Germinal center (tissue), 1 donor: ENCODE measurements at regions not wholly inside any gene's neighbourhood (a gene's known extent, or its start where the extent isn't known, plus 50 kb on each side); places are given as distances from the start of the nearest gene placed in this dataset.

ENCODE experiments used
- DNase-seq: peaks from one replicate; pipeline ENCODE4 v3.0.0; 2012; ENCODE audit warnings: mixed read lengths, low spot score

DNA sequence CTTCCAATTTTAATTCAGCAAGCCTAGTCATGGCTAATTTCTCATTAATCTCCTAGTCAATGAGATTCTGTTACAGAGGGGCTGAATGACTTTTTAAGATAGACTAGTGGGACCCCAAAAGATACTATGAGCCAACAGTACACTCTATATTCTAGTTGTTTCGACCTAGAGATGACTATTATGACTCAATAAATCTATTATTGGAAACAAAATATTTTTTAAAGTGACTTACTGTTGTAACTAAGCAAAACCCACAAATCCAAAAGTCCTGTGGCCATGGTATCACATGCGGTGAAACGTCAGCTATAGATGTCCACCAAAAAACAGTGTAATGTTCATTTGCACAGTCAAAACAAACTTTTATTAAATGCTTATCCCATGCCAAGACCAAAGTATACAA is 95.3 kb upstream of the ADO start:
- DNase-seq = no peak

DNA sequence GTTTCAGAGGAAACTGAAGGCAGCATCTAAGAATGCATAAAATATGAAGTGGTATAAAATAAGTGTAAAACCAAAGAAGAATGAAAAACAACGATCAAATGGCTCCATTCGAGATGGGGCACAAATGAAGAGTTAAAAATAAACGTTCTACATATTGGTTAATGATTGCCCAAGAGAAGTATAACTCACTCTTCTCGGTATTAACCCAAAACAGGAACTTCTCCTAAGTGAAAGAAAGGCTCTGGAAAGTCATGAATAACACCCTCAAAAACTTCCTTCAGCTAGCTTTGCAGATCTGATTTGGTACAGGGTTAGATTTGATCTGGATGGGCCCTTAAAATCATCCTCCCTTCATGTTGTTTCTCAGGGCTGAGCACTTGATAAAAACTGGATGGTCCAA is 94.3 kb upstream of the ADO start:
- DNase-seq = no peak

DNA sequence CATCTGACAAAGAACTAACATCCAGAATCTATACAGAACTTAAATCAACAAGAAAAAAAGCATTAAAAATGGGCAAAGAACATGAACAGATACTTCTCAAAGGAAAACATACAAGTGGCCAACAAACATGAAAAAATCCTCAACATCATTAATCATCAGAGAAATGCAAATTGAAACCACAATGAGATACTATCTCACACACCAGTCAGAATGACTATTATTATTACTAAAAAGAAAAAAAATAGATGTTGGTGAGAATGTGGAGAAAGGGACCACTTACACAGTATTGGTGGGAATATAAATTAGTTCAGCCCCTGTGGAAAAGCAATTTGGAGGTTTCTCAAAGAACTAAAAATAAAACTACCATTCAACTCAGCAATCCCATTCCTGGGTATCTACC is 89.1 kb upstream of the ADO start:
- DNase-seq = no peak

DNA sequence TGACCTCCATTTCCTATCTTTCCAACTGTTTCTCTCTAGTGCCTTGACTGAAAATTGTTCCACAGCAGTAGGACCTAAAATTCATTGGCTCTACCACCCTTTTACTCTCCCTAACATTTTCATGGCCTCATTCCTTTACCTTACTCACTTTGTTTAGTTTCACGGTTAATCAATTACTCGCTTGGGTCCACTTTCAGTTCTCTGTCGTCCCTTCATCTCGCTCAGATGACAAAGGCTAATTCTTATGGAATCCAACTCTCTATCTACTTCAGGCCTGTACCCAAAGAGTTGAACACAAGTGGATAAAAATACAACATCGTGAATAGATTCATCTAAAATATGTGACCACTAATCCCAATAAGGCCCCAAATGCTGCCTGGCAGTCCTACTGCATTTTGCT is 85.9 kb upstream of the ADO start:
- no peak for DNase-seq

DNA sequence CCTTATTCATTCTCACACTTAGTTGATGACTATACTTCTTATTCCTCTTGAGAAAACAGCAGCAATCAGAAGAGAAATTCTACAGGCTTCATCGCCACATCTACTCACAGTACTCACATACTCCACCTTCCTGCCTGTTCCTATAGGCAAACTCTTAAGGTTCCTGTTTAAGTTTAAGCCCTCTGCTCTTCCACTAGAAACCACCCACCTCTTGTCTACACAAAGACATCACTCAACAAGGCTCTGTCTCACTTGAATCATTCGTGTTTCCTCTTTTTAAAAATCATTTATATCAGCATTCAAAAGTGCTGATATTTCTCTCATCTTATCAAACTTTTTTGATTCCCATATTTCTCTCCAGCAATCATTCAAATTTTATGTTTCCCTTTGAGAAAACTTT is 85.5 kb upstream of the ADO start:
- DNase-seq = no peak

DNA sequence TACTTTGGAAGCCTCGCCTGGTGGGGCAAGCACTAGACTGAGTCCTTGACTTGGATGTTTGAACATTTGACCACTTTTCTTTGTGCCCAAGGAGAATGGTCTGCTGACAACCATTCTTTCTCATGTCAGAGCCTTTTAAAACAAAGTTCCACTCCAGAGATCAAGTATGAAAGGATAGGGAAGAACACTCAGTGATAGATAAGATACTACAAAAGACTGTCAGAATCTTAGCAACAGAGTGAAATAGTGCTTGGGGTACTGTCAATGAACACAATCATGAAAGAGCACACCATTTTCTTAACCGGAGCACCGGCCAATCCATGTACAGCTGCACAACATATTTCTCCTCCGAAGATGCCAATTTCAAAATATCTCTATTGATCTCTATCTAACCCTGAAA is 82.8 kb upstream of the ADO start:
- DNase-seq = no peak

DNA sequence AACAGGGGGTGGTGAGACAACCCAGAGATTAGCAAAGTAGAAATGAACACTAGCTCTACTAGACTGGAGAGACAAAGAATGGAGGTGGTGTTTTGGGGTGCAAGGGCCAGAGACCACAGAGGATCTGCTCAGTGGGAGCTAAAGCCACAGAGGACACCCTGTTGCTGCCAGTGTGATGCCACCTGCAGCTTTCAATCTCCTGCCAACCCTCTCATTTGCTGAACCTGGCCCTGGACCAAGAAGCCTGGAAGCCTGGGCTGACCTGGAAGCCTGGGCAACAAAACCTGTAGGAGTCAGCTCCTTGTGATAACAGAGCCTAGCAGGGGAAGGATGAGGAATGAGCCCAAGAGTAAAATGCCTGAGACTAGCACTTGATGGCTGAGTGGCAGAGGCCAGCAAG is 81.1 kb upstream of the ADO start:
- no peak for DNase-seq

DNA sequence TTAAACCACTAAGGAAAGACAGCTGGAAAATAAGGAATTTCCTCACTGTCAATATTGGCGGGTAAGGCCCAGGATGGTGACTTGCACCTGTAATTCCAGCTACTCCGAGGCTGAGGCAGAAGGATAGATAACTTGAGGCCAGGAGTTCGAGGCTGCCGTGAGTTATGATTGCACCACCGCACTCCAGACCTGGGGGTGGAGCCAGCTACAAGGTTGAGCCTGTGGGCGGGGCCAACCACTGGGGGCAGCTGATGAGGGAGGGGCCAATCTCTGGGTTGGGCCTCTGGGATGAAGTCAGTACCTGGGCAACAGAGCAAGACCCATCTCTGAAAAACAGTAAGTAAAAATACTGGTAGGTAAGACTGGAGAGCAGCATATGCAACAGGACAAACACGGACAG is 80.1 kb upstream of the ADO start:
- DNase-seq = no peak

DNA sequence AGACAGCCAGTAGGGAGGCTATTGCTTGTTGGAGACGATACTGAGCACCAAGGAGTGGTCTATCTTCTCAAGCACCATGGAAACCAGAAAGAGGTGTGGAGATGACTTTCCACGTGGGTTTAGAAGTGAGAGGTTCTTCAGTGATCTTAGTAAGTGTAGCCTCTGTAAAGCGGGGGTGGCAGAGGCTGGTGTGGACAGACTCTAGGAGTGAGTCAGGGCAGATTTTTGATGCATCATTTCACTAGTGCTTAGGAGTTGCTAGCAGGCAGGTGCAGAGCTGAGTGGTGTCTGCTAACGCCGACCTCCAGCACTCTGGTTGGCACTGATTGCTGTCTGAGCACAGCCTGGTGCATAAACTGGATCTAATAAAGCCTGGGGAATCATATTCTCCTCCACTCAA is 78.4 kb upstream of the ADO start:
- DNase-seq = no peak

DNA sequence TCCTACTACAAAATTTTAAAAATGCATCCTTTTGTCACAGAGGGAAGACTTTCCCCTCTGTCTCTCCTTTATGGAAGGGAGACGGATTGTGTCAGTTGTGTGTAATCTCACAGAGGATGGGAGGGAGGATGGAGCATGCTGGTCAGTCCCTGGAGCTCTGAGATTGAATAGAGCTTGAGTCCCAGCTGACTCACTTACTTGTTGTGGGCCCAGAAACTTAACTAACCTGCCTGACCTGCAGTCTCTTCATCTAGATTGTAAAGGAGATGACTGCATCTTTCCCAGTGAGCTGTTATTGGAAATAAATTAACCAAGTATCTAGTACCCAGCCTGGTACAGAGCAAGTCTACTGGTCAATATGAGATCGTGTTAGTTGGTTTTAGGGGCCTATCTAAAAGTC is 77.9 kb upstream of the ADO start:
- no peak for DNase-seq

DNA sequence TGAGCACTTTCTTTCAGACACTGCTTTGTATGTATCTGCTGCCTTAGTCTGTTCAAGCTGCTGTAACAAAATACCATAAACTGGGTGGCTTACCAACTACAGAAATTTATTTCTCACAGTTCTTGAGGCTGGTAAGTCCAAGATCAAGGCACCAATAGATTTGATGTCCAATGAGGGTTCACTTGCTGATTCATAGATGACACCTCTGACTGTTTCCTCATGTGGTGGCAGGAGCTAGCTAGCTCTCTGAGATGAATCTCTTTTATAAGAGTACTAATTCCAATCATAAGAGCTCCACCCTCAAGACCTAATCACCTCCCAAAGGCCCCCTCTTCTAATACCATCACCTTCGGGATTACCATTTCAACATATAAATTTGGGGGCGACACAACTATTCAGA is 76.6 kb upstream of the ADO start:
- no peak for DNase-seq

DNA sequence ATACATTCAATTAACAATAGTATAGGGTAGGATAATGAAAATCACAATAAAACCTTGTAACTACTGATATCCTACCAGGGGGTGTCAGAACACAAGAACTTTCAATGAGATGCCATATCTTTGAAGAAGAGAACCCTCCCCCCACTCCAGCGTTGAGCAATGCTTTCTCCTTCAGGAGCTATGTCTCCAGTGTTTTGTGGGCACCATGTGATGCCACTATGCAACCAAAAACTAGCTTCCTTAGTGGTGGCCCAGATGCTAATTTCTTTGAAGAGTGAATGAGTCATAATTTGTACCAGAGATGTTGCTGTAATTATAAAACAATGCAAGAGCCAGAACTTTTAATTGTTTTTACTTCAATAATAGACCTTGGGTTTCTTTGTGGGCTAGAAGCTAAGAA is 76.0 kb upstream of the ADO start:
- no peak for DNase-seq

DNA sequence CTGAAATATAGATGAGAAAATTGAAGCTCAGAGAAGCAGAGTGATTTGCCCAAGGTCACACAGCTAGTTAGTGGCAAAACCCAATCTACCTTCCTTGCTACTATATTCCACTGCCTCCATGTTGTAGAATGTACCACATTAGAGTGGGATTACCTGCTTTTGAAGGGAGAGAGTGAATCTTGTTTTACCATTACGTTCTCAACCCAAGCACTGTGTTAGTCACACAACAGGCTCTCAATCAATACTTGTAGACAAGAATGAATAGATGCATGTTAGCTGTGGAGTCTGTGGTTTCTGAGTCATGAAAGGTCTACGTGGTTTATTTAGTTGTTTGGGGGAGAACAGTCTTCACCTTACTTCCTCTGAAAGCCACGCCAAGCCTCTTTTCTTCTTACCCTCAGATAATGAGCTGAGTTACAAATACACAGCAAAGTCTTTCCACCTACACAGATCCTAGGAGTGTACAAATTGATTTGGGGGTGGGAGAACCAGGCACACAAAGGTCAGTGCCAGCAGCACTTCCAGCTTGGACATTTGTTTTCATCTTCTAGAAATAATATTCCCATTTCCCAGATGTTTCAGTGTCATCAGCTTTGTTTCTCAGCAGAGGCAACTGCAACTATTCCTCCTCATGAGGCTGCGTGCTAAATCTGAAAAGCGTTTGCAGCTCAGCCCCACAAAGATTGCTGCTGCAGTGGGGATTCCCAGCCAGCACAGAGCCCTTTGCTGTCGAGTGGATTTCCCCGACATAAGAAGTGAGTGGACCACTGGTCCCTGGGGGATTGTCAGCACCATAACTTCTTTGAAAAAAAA is 71.5 kb upstream of the ADO start:
- no peak for DNase-seq

DNA sequence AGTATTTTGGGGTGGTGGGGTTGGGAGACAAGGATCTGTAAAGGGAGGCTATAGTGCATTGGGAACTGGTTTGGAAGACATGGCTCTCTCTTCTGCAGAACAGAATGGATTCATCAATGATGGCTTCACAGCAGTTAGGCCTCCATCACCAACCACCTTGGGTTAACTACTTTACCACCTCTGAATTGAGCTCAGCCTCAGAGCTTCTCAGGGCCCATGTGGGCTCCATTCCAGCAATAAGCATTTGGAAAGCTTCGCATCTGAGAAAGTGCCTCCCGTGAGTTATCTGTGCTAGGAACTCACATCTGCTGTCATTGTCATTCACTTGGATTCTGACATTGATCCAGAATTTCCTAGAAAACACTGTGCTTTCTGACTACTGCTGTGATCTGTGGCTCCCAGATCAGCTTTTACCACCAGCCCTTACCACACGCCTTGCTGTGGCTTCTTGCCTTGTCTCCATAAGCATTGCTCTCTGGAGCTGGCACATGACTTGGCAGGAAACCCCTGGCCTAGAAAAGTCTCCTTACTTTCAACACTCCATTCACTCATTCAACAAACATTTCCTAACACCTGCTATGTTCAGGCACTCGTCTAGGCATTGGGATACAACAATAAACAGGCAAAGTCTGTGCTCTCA is 70.7 kb upstream of the ADO start:
- no peak for DNase-seq

DNA sequence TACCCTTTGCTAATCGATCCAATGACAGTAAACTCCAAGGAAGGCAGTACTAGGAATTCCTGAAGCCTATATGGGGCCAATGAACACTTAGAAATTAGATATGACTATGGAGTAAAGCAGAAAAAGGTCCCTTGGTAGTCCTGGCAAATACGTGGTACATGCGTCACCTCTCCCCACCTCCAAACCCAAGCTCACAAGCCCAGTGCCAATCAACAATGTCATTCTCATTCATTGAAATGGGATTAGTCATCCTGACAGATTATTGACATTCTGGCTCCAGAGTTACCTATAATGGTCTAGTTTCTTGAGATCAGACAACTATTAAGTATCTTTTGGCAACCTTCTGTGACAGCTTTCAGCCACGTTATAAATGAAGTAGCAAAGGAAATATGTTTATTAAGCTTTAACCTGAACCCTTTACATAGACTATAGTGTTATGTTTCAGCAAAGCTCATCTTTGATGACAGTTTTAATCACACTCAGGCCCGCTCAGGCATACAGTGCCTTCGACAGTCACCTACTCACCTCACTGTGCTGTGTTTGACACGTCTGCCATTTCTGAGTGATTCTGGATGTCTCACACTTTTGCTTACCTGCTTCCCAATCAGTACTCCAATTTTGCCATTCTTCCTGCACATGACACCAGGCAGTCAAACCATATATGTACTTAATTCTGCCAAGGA is 69.6 kb upstream of the ADO start:
- no peak for DNase-seq

DNA sequence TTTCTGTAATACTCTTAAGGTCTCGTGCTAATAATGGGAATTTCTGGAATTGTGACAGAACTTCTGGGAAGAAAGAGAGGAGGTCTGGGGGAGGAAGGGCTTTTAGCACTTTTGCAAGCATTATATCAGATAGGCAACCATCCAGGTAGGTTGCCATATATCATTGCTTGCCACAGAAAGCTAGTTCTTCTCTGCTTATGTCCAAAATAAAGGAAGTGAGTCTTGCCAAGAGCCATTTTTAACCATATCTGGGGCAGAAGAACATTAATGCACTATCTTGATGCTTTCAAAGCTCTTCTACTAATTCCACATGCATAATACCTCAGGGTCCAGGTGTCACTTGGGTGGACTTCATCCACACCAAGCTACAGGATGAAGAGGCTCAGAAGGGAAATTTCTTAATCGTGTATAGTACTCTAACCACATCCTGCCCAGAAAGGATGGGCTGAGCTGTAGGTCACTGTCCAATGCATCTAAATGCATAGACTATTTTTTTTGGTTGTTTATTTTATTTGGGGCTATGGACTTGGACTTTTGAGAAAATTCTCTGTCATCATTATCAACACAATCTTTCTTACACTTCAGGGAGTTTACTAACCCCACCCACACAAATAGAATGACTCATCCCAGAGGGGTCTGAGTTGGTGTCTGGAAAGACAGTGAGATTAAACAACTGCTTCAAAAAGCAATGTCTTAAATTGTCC is 68.9 kb upstream of the ADO start:
- peak; percentile 13 for DNase-seq

DNA sequence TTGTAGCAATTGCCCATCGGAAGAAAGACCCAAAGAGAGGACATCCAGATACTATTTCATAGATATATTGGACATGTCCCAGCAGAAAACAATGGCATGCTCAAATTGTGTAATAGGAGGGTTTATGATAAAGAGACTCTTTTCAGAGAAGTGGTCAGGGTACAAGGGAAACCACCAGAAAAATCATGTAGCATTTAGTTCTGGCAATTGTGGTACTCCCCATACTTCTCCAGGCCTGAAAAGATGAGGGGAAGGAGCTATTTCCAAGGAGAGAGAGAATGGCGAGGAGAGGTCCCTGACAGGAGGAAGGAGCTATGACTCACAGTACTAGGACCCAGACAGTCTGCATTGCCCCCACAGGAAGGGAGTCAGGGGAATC is 68.4 kb upstream of the ADO start:
- no peak for DNase-seq

DNA sequence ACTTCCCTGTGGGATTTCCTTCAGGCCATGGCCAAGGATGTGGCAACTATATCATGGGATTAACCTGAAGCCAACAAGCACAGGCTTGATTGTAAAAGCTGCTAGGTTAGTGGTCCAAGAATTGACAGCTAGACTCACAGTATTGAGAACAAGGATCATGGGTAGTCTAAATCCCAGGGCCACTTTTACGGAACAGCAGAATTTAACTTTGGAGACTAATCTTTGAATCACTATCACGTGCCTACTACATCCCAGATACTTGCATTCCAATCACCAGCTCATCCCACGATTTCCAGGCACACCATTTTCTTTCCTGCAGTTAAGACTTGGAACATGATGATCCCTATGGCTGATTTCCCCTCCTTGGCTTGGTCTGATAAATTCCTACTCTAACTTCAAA is 65.6 kb upstream of the ADO start:
- no peak for DNase-seq

DNA sequence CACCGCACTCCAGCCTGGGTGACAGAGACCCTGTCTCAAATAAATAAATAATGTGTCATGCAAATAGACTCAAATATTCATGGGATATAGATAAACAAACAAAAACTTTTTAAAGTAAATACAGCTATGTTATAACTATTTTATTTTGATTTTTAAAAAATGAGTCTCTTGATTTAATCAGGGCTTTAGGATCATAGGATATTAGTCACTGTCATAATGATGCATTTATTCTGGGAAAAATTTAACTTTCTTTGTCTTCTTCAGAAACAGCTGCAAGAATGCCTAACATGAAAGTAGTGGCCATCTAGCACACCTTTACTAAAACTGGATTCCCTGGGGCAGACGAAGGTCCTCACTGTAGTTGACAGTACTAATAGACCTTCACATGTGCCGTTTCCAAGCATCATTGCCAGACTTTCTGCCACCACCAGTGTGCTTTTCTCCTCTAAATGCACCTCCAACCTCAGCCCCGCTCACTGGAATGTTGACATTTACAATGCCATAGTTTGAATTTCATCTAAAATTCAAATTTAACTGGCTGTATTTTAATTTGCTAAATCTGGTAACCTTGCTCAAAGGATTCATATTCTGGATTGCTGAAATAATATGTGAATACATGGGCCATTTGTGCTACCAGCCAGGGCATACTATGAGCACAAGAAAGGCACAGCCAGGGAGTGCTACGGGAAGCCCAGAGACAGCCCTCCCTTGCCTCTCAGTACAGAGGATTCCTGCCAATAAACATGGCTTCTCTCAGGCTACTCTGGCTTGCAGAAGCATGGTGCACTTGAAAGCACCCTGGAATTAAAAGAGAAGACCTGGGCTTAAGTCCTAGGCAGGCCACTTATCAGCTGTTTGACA is 63.4 kb upstream of the ADO start:
- no peak for DNase-seq

DNA sequence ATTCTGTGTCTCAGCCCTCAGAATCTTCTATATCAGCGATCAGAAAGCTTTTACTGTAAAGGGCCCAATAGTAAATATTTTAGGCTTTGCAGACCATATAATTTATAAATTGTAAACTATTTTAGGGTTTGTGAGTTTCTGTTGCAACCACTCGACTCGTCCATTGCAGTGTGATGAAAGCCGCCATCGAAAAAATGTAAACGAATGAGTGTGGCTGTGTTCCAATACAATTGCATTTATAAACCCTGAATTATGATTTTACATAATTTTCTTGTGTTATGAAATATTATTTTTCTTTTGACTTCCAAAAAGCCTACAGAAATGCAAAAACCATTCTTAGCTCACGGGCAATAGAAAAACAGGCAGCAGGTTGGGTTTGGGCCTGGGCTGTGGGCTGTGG is 62.5 kb upstream of the ADO start:
- DNase-seq = no peak

DNA sequence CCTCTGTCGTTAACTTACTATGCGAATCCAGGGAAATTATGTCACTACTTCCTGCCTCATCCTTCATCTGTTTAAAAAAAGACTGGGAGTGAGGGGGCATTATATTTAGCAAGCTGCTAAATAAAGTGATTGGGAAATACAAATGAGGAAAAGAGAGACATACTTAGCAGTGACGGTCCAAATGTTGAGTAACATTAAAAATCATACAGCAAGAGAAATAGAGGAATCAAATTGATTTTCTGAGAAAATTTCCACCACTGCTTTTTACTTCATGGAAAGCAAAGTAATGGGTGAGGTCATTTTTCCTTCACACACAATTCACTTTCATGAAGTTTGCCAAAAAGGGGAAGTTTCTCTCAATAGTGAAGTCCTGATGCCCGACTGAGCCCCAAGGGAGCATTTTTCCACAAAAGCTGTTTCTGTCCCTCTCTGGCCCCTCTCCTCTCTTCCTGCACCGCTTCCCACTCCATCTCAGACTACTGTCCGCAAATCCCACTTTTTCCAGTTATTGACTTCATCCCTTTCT is 61.9 kb upstream of the ADO start:
- DNase-seq = peak; percentile 50

DNA sequence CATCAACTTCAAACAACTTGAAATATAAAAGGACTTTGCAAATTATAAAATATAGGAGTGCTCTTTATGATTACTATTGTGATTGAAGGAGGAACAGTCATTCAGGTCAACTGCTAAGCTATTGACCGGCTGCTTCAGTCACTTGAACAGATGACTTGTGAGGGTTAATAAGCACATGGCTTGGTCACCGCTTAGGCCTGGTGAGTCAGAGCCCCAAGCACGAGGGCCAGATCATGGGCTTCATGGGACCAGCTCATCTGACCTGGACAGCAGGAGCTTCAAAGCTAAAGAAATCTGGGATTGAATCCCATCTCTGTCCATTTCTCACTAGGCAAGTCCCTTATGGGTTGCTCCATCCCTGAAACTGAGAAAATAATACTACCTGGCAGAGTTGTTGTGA is 60.4 kb upstream of the ADO start:
- no peak for DNase-seq
